Heart left ventricle (tissue), 13 donors: ENCODE measurements at regions not wholly inside any gene's neighbourhood (a gene's known extent, or its start where the extent isn't known, plus 50 kb on each side); places are given as distances from the start of the nearest gene placed in this dataset.

Source experiments
- CTCF ChIP-seq, 12 donors: fragments of 200-600 bp; sonication (generic) in 4 of 12; IDR thresholded peaks; one replicate each; pipeline versions ENCODE4 v1.5.0 to v1.8.0; 2018 to 2022; ENCODE audit warnings: antibody characterized with exemption in 12 of 12, mild to moderate bottlenecking in 5 of 12
- POLR2A ChIP-seq, 2 donors: fragments of 450-650 bp; IDR thresholded peaks; one replicate each; pipeline ENCODE4 v1.6.1; 2017; ENCODE audit warnings: antibody characterized with exemption in 2 of 2, mild to moderate bottlenecking in 2 of 2, moderate library complexity in 2 of 2
- donor health status: ischemic (EF 13 %, LVEDD 7.1; RV severe dilation, severe dysfunction).
- donor health status: DM: no; HTN: yes; CAD: no.
- donor health status: DM: no; HTN: no; CAD: no.
- donor health status: ischemic (EF 25% LVEDD 6.9; RV normal size, moderate dysfunction).
- donor health status: ischemic (EF 25% LVEDD 5.7; RV mildly dilated, moderate dysfunction).
- donor health status: ischemic (EF 35%, LVEDD 5.7; RV mildly dilated, moderate dysfunction).
- donor health status: nonischemic (EF 11% LVEDD 7.7; RV severe dilation, severe dysfunction).
- donor health status: DM: yes; HTN: yes; CAD: no.
- donor health status: PGD.
- donor health status: ischemic (EF 29% LVEDD 5.4; RV normal size, mild dysfunction).
- donor health status: nonischemic (EF 23%, LVEDD 6.1; RV moderate dilation, normal function).

GRCh38 chr6:90458353-90459224 is 128.3 kb downstream of the MAP3K7 start:
- TF ChIP-seq CTCF (IDR thresholded peaks at IDR 0.05) = no peak
- no peak for TF ChIP-seq POLR2A (IDR thresholded peaks at IDR 0.05)
